HEK293 (cell line): ENCODE measurements at regions not wholly inside any gene's neighbourhood (a gene's known extent, or its start where the extent isn't known, plus 50 kb on each side); places are given as distances from the start of the nearest gene placed in this dataset.

Experiments used
- CTCF ChIA-PET: fragments of 350-600 bp; formaldehyde crosslinking; extraction: SDS; loops from one replicate; lab custom pipeline; 2021; ENCODE audit warnings: antibody characterized with exemption; lab: Yijun Ruan, JAX
- POLR2A ChIA-PET: fragments of 300-600 bp; formaldehyde crosslinking; extraction: SDS; loops from one replicate; lab custom pipeline; 2020; ENCODE audit warnings: antibody characterized with exemption, inconsistent platforms; lab: Yijun Ruan, JAX
- H3K27ac ChIP-seq: fragments of 200-500 bp; sonication (Bioruptor generic); 2 replicates; pipeline ENCODE4 v1.5.1; 2014; ENCODE audit warnings: low read depth, low read length, control low read depth, inconsistent platforms; ENCODE audit errors: extremely low read depth
- H3K36me3 ChIP-seq, 2 experiments: fragments of 200-500 bp in 1 of 2; sonication (Bioruptor generic) in 1 of 2; 1 replicate in 1 of 2; 2 replicates in 1 of 2; pipeline ENCODE4 v1.5.1; 2014 to 2017; ENCODE audit warnings: inconsistent platforms in 2 of 2, low read length in 2 of 2; ENCODE audit not compliant: control insufficient read depth in 2 of 2, insufficient read depth in 1 of 2
- H3K4me1 ChIP-seq: fragments of 200-500 bp; sonication (Bioruptor generic); 2 replicates; pipeline ENCODE4 v1.5.1; 2014; ENCODE audit warnings: mild to moderate bottlenecking, low read length, inconsistent platforms; ENCODE audit not compliant: control insufficient read depth, insufficient read depth
- H3K4me3 ChIP-seq: 2 replicates; pipeline ENCODE4 v1.5.1; 2011; ENCODE audit warnings: low read depth, mild to moderate bottlenecking, control low read depth, low read length, moderate library complexity
- H3K9me3 ChIP-seq: fragments of 200-500 bp; sonication (Bioruptor generic); 2 replicates; pipeline ENCODE4 v1.5.1; 2014; ENCODE audit warnings: low read depth, low read length, inconsistent platforms; ENCODE audit not compliant: control insufficient read depth, insufficient read depth
- EGR2 ChIP-seq: fragments of 450-650 bp; formaldehyde crosslinking; IDR thresholded peaks from 2 replicates; pipeline ENCODE4 v1.5.1; 2016; ENCODE audit warnings: low read depth, missing biosample characterization, missing genetic modification characterization
- GLIS1 ChIP-seq: fragments of 450-650 bp; formaldehyde crosslinking; IDR thresholded peaks from 2 replicates; pipeline ENCODE4 v1.5.1; 2016; ENCODE audit warnings: missing biosample characterization, missing genetic modification characterization
- HOXD13 ChIP-seq: sonication (generic); formaldehyde crosslinking; IDR thresholded peaks from 2 replicates; pipeline ENCODE4 v1.8.0; 2022; ENCODE audit warnings: missing genetic modification reagents, borderline replicate concordance
- SETDB1 ChIP-seq: IDR thresholded peaks from one replicate; pipeline ENCODE4 v1.6.1; 2017; ENCODE audit warnings: mild to moderate bottlenecking, low read length, moderate library complexity, mixed read lengths; ENCODE audit not compliant: insufficient read length
- ZBTB1 ChIP-seq: fragments of 450-650 bp; formaldehyde crosslinking; IDR thresholded peaks from 2 replicates; pipeline ENCODE4 v1.5.1; 2016; ENCODE audit warnings: missing biosample characterization, missing genetic modification characterization
- ZBTB6 ChIP-seq: fragments of 450-650 bp; formaldehyde crosslinking; IDR thresholded peaks from 2 replicates; pipeline ENCODE4 v1.5.1; 2017; ENCODE audit warnings: missing biosample characterization, missing genetic modification characterization
- ZBTB7A ChIP-seq: fragments of 450-650 bp; formaldehyde crosslinking; IDR thresholded peaks from 2 replicates; pipeline ENCODE4 v1.5.1; 2016; ENCODE audit warnings: low read depth, missing biosample characterization, missing genetic modification characterization
- ZFHX2 ChIP-seq: fragments of 450-650 bp; formaldehyde crosslinking; conservative IDR thresholded peaks from 2 replicates; pipeline ENCODE4 v1.5.1; 2016; ENCODE audit warnings: missing biosample characterization, missing genetic modification characterization
- ZFP41 ChIP-seq: fragments of 450-650 bp; formaldehyde crosslinking; IDR thresholded peaks from 2 replicates; pipeline ENCODE4 v1.5.1; 2016; ENCODE audit warnings: missing biosample characterization, missing genetic modification characterization, borderline replicate concordance
- ZNF112 ChIP-seq: fragments of 450-650 bp; formaldehyde crosslinking; IDR thresholded peaks from 2 replicates; pipeline ENCODE4 v1.5.0; 2017; ENCODE audit warnings: missing biosample characterization, missing genetic modification characterization
- ZNF133 ChIP-seq: fragments of 450-650 bp; formaldehyde crosslinking; IDR thresholded peaks from 2 replicates; pipeline ENCODE4 v1.5.1; 2016; ENCODE audit warnings: missing biosample characterization, missing genetic modification characterization
- ZNF16 ChIP-seq: fragments of 450-650 bp; formaldehyde crosslinking; IDR thresholded peaks from 2 replicates; pipeline ENCODE4 v1.5.1; 2016; ENCODE audit warnings: low read depth, missing biosample characterization, missing genetic modification characterization
- ZNF2 ChIP-seq: fragments of 450-650 bp; formaldehyde crosslinking; IDR thresholded peaks from 2 replicates; pipeline ENCODE4 v1.5.1; 2016; ENCODE audit warnings: missing biosample characterization, missing genetic modification characterization
- ZNF221 ChIP-seq: fragments of 450-650 bp; formaldehyde crosslinking; IDR thresholded peaks from 2 replicates; pipeline ENCODE4 v1.5.1; 2017; ENCODE audit warnings: missing biosample characterization, missing genetic modification characterization, borderline replicate concordance
- ZNF324 ChIP-seq: fragments of 450-650 bp; formaldehyde crosslinking; IDR thresholded peaks from 2 replicates; pipeline ENCODE4 v1.5.1; 2016; ENCODE audit warnings: missing biosample characterization, missing genetic modification characterization
- ZNF341 ChIP-seq: fragments of 450-650 bp; formaldehyde crosslinking; IDR thresholded peaks from 2 replicates; pipeline ENCODE4; 2016; ENCODE audit warnings: low read depth, missing biosample characterization, missing genetic modification characterization
- ZNF514 ChIP-seq: fragments of 450-650 bp; formaldehyde crosslinking; IDR thresholded peaks from 2 replicates; pipeline ENCODE4 v1.5.1; 2016; ENCODE audit warnings: missing biosample characterization, missing genetic modification characterization
- ZNF610 ChIP-seq: fragments of 450-650 bp; formaldehyde crosslinking; IDR thresholded peaks from 2 replicates; pipeline ENCODE4 v1.5.1; 2016; ENCODE audit warnings: missing biosample characterization, missing genetic modification characterization, borderline replicate concordance
- ZNF664 ChIP-seq: fragments of 450-650 bp; formaldehyde crosslinking; IDR thresholded peaks from 2 replicates; pipeline ENCODE4 v1.5.1; 2016; ENCODE audit warnings: missing biosample characterization, missing genetic modification characterization
- ZNF670 ChIP-seq: fragments of 450-650 bp; formaldehyde crosslinking; IDR thresholded peaks from 2 replicates; pipeline ENCODE4 v1.5.1; 2016; ENCODE audit warnings: missing biosample characterization, missing genetic modification characterization, low read depth
- ZNF692 ChIP-seq: fragments of 450-650 bp; formaldehyde crosslinking; IDR thresholded peaks from 2 replicates; pipeline ENCODE4 v1.5.1; 2016; ENCODE audit warnings: missing biosample characterization, missing genetic modification characterization
- ZNF707 ChIP-seq: fragments of 450-650 bp; formaldehyde crosslinking; IDR thresholded peaks from 2 replicates; pipeline ENCODE4 v1.5.1; 2016; ENCODE audit warnings: missing biosample characterization, missing genetic modification characterization
- TF ChIP-seq, protein P1 (sequence below): fragments of 450-650 bp; formaldehyde crosslinking; IDR thresholded peaks from 2 replicates; pipeline ENCODE4 v1.5.1; 2017; ENCODE audit warnings: missing biosample characterization, missing genetic modification characterization
- TF ChIP-seq, protein P2 (sequence below): fragments of 450-650 bp; formaldehyde crosslinking; IDR thresholded peaks from 2 replicates; pipeline ENCODE4 v1.5.1; 2016; ENCODE audit warnings: missing biosample characterization, missing genetic modification characterization
- TF ChIP-seq, protein P3 (sequence below): fragments of 450-650 bp; formaldehyde crosslinking; IDR thresholded peaks from 2 replicates; pipeline ENCODE4 v1.5.1; 2016; ENCODE audit warnings: missing biosample characterization, missing genetic modification characterization

GRCh38 chr13:97540696-97541095 is 106.7 kb downstream of the RAP2A start (continued):
- TF ChIP-seq, protein P1, sequence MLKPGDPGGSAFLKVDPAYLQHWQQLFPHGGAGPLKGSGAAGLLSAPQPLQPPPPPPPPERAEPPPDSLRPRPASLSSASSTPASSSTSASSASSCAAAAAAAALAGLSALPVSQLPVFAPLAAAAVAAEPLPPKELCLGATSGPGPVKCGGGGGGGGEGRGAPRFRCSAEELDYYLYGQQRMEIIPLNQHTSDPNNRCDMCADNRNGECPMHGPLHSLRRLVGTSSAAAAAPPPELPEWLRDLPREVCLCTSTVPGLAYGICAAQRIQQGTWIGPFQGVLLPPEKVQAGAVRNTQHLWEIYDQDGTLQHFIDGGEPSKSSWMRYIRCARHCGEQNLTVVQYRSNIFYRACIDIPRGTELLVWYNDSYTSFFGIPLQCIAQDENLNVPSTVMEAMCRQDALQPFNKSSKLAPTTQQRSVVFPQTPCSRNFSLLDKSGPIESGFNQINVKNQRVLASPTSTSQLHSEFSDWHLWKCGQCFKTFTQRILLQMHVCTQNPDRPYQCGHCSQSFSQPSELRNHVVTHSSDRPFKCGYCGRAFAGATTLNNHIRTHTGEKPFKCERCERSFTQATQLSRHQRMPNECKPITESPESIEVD = no peak
- TF ChIP-seq, protein P2, sequence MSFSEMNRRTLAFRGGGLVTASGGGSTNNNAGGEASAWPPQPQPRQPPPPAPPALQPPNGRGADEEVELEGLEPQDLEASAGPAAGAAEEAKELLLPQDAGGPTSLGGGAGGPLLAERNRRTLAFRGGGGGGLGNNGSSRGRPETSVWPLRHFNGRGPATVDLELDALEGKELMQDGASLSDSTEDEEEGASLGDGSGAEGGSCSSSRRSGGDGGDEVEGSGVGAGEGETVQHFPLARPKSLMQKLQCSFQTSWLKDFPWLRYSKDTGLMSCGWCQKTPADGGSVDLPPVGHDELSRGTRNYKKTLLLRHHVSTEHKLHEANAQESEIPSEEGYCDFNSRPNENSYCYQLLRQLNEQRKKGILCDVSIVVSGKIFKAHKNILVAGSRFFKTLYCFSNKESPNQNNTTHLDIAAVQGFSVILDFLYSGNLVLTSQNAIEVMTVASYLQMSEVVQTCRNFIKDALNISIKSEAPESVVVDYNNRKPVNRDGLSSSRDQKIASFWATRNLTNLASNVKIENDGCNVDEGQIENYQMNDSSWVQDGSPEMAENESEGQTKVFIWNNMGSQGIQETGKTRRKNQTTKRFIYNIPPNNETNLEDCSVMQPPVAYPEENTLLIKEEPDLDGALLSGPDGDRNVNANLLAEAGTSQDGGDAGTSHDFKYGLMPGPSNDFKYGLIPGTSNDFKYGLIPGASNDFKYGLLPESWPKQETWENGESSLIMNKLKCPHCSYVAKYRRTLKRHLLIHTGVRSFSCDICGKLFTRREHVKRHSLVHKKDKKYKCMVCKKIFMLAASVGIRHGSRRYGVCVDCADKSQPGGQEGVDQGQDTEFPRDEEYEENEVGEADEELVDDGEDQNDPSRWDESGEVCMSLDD = no peak
- no peak for TF ChIP-seq ZNF664 (tag by site-specific recombination)
- no peak for TF ChIP-seq HOXD13 (CRISPR knock-in tag)

DNA sequence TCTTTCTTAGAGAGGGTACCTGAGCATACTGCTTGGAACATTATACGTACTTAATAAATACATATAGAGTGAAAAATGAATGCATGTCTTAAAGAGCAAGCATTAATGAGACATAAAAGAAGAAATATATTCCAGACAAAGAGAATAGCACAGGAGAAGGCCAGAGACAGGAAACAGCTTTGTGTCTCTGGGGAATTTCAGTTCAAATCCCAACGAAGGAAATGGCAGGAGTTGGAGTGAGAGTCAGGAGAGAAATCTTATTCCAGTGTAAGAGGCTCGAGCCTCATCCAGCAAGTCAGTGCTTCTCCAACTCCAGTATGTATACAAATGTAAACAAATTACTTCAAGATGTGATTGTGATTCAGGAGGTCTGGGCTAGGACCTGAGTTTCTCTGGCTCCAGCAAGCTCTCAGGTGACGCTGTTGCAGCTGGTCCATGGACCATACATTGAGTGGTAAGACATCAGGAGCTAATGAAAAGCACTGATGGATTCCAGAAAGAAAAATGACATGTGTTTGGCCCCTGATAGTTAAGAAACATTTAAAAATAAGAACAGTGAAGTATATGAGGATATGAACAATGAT is 108.2 kb downstream of the RAP2A start:
- no peak overlapping the region for H3K4me3 ChIP-seq
- H3K9me3 ChIP-seq = no peaks in the 10 kb centered on the region
- H3K36me3 ChIP-seq = no peaks in the 10 kb centered on the region
- H3K27ac ChIP-seq = no peak overlapping the region
- no peak for TF ChIP-seq ZNF221 (tag by site-specific recombination)
- TF ChIP-seq ZFP41 = no peak
- no peak for TF ChIP-seq ZNF341
- TF ChIP-seq ZNF133 (tag by site-specific recombination) = no peak
- TF ChIP-seq ZFHX2 = no peak
- TF ChIP-seq ZNF112 = no peak
- TF ChIP-seq ZNF324 (tag by site-specific recombination) = no peak
- no peak for TF ChIP-seq EGR2 (tag by site-specific recombination)
- no peak for TF ChIP-seq ZBTB1 (tag by site-specific recombination)
- no peak for TF ChIP-seq ZNF707 (tag by site-specific recombination)
- TF ChIP-seq ZNF670 (tag by site-specific recombination) = no peak
- no peak for TF ChIP-seq SETDB1
- POLR2A ChIA-PET = no interaction called here
- no peaks in the 10 kb centered on the region for H3K4me1 ChIP-seq
- CTCF ChIA-PET = no interaction called here

- Histone ChIP-seq H3K4me1 (no peaks in the 10 kb centered on the region), H3K9me3 (no peaks in the 10 kb centered on the region), H3K36me3 (no peaks in the 10 kb centered on the region), H3K4me3 (no peak overlapping the region), H3K27ac (no peak overlapping the region)
- ChIA-PET CTCF (no interaction called here), POLR2A (no interaction called here)
- TF ChIP-seq ZBTB7A = no peak
- no peak for TF ChIP-seq ZNF2 (tag by site-specific recombination)
- no peak for TF ChIP-seq ZBTB6 (tag by site-specific recombination)
- no peak for TF ChIP-seq ZNF692 (tag by site-specific recombination)
- no peak for TF ChIP-seq ZBTB1 (tag by site-specific recombination)
- TF ChIP-seq GLIS1 (tag by site-specific recombination) = no peak
- TF ChIP-seq ZNF221 (tag by site-specific recombination) = no peak
- TF ChIP-seq, protein P3, sequence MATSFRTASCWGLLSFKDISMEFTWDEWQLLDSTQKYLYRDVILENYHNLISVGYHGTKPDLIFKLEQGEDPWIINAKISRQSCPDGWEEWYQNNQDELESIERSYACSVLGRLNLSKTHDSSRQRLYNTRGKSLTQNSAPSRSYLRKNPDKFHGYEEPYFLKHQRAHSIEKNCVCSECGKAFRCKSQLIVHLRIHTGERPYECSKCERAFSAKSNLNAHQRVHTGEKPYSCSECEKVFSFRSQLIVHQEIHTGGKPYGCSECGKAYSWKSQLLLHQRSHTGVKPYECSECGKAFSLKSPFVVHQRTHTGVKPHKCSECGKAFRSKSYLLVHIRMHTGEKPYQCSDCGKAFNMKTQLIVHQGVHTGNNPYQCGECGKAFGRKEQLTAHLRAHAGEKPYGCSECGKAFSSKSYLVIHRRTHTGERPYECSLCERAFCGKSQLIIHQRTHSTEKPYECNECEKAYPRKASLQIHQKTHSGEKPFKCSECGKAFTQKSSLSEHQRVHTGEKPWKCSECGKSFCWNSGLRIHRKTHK = no peak
- TF ChIP-seq ZNF341 = no peak
- no peak for TF ChIP-seq ZNF16 (tag by site-specific recombination)
- no peak for TF ChIP-seq EGR2 (tag by site-specific recombination)
- TF ChIP-seq ZNF514 (tag by site-specific recombination) = no peak
- no peak for TF ChIP-seq ZNF610 (tag by site-specific recombination)
Measured at GRCh38 chr13:97544031-97544765, 110.2 kb downstream of the RAP2A start.
